Chondrocyte (in vitro differentiated cells): ENCODE measurements at regions not wholly inside any gene's neighbourhood (a gene's known extent, or its start where the extent isn't known, plus 50 kb on each side); places are given as distances from the start of the nearest gene placed in this dataset.

ENCODE experiments used
- DNase-seq: peaks from one replicate; pipeline ENCODE4 v3.0.0; 2021; ENCODE audit warnings: mixed read lengths, low spot score
- H3K27ac Mint-ChIP-seq: one replicate; pipeline ENCODE4 v1.8.0; 2021; ENCODE audit warnings: mild to moderate bottlenecking, moderate library complexity, mixed read lengths; ENCODE audit not compliant: unreplicated experiment
- H3K27me3 Mint-ChIP-seq: 2 replicates; pipeline ENCODE4 v1.8.0; 2021; ENCODE audit warnings: low read depth, mixed read lengths
- H3K36me3 Mint-ChIP-seq: 2 replicates; pipeline ENCODE4 v1.8.0; 2021; ENCODE audit warnings: low read depth, mixed read lengths
- H3K4me1 Mint-ChIP-seq: 2 replicates; pipeline ENCODE4 v1.8.0; 2021; ENCODE audit warnings: low read depth, mild to moderate bottlenecking, mixed read lengths
- H3K4me3 Mint-ChIP-seq: one replicate; pipeline ENCODE4 v1.8.0; 2021; ENCODE audit warnings: mild to moderate bottlenecking, moderate library complexity, mixed read lengths; ENCODE audit not compliant: unreplicated experiment
- H3K9me3 Mint-ChIP-seq: 2 replicates; pipeline ENCODE4 v1.8.0; 2021; ENCODE audit warnings: low read depth, mixed read lengths
- CTCF ChIP-seq: fragments of 200-600 bp; sonication (generic); IDR thresholded peaks from 2 replicates; pipeline ENCODE4 v1.5.0; 2021; ENCODE audit warnings: antibody characterized with exemption, mild to moderate bottlenecking, moderate library complexity

GRCh38 chr19:31118986-31119385 lies 230.2 kb downstream of the TSHZ3 start:
- H3K27ac Mint-ChIP-seq = no peak overlapping the region
- H3K4me3 Mint-ChIP-seq = no peak overlapping the region
- no peaks in the 10 kb centered on the region for H3K27me3 Mint-ChIP-seq
- TF ChIP-seq CTCF = no peak
- H3K9me3 Mint-ChIP-seq = no peaks in the 10 kb centered on the region
- H3K36me3 Mint-ChIP-seq = no peaks in the 10 kb centered on the region
- no peak for DNase-seq
- peaks cover 15% of the 10 kb centered on the region for H3K4me1 Mint-ChIP-seq

- no peak for TF ChIP-seq CTCF
- Mint-ChIP-seq H3K9me3 (no peaks in the 10 kb centered on the region), H3K27me3 (no peaks in the 10 kb centered on the region), H3K36me3 (no peaks in the 10 kb centered on the region), H3K4me1 (peaks cover 16% of the 10 kb centered on the region), H3K27ac (no peak overlapping the region), H3K4me3 (no peak overlapping the region)
- DNase-seq = no peak
Observed at GRCh38 chr19:31118287-31118955, 230.8 kb downstream of the TSHZ3 start.

- Mint-ChIP-seq H3K27me3 (no peaks in the 10 kb centered on the region), H3K9me3 (no peaks in the 10 kb centered on the region), H3K36me3 (no peaks in the 10 kb centered on the region), H3K4me1 (peaks cover 20% of the 10 kb centered on the region), H3K4me3 (no peak overlapping the region), H3K27ac (no peak overlapping the region)
- no peak for TF ChIP-seq CTCF
- no peak for DNase-seq
Observed at GRCh38 chr19:31114585-31114984, 234.7 kb downstream of the TSHZ3 start.

- no peak for DNase-seq
- no peak overlapping the region for H3K4me3 Mint-ChIP-seq
Observed at GRCh38 chr19:31113293-31113692, 235.9 kb downstream of the TSHZ3 start.

GRCh38 chr19:31112158-31112557 lies 237.1 kb downstream of the TSHZ3 start:
- DNase-seq = no peak
- no peaks in the 10 kb centered on the region for H3K27me3 Mint-ChIP-seq
- H3K9me3 Mint-ChIP-seq = no peaks in the 10 kb centered on the region
- peaks cover 8% of the 10 kb centered on the region for H3K4me1 Mint-ChIP-seq
- no peak for TF ChIP-seq CTCF
- no peaks in the 10 kb centered on the region for H3K36me3 Mint-ChIP-seq
- no peak overlapping the region for H3K27ac Mint-ChIP-seq
- H3K4me3 Mint-ChIP-seq = no peak overlapping the region

More at GRCh38 chr19:31113293-31113692, 235.9 kb downstream of the TSHZ3 start:
- Mint-ChIP-seq H3K36me3 (no peaks in the 10 kb centered on the region), H3K27me3 (no peaks in the 10 kb centered on the region), H3K4me1 (peaks cover 8% of the 10 kb centered on the region), H3K9me3 (no peaks in the 10 kb centered on the region), H3K27ac (no peak overlapping the region)
- TF ChIP-seq CTCF = no peak
